ENCODE measurements at regions not wholly inside any gene's neighbourhood (a gene's known extent, or its start where the extent isn't known, plus 50 kb on each side); places are given as distances from the start of the nearest gene placed in this dataset.

- Histone ChIP-seq H3K9me3 (replicated peaks; ENCODE audit: control insufficient read depth, insufficient read depth, low read length) (no peaks in the 10 kb centered on the region), H3K27me3 (ENCODE audit: control insufficient read depth in 2 of 2, insufficient read depth in 2 of 2, low read length in 2 of 2) (peaks cover 9 to 12% of the 10 kb centered on the region in 2 experiments), H3K4me1 (ENCODE audit: control insufficient read depth, extremely low read depth, insufficient read depth, low read length) (no peaks in the 10 kb centered on the region), H3K4me3 (replicated peaks in 1 of 3; ENCODE audit: insufficient read depth in 1 of 3, low read depth in 1 of 3, low read length in 3 of 3) (no peak overlapping the region), H3K9me1 (replicated peaks; ENCODE audit: control insufficient read depth, extremely low read depth, insufficient read depth, low read length) (no peaks in the 10 kb centered on the region), H3K9ac (replicated peaks; ENCODE audit: extremely low read depth, insufficient read depth, low read length) (no peak overlapping the region), H3K27ac (ENCODE audit: insufficient read depth, low read depth, low read length) (no peak overlapping the region), H3K79me2 (ENCODE audit: control insufficient read depth, insufficient read depth, low read length) (no peaks in the 10 kb centered on the region), H2AFZ (ENCODE audit: low read depth, low read length) (no peak overlapping the region), H3K4me2 (ENCODE audit: insufficient read depth, low read length) (no peak overlapping the region), H4K20me1 (replicated peaks; ENCODE audit: control insufficient read depth, extremely low read depth, insufficient read depth, low read length) (no peaks in the 10 kb centered on the region), H3K36me3 (ENCODE audit: control insufficient read depth in 2 of 2, extremely low read depth in 1 of 2, insufficient read depth in 2 of 2, low read length in 2 of 2) (no peaks in the 10 kb centered on the region)
- ChIA-PET POLR2A (no interaction called here), CTCF (interaction anchor here (1.1 to 1.4 kb wide), 3 partner anchors 21 to 534 kb away, joined by 4 to 5 read pairs (median 4); no protein-coding TSS in a partner anchor)
- intact Hi-C loops (cut with micrococcal nuclease) = loop anchor here (10.0 kb wide), 1 partner anchor 180 kb away; no protein-coding TSS in a partner anchor
- BruUV-seq (replicated peaks) = no TSS peak
- DNase-seq (ENCODE audit: low read depth, low spot score) = no peak
- FAIRE-seq = no peak
- no peak for TF ChIP-seq JUN (IDR thresholded peaks at IDR 0.05; ENCODE audit: borderline replicate concordance, insufficient read depth, insufficient read length, low read depth)
- TF ChIP-seq EZH2 (IDR thresholded peaks at IDR 0.05; ENCODE audit: borderline replicate concordance, low read depth, low read length, severe bottlenecking) = no peak
- no peak for TF ChIP-seq CTCF (IDR thresholded peaks at IDR 0.05; ENCODE audit: extremely low read depth in 1 of 2, insufficient read depth in 1 of 2, low read depth in 1 of 2, low read length in 2 of 2)
- dilution Hi-C loops (cut with MboI; ENCODE audit: extremely low pct_ligation_motif_present, low sequenced_read_pairs) = no loop called here
Observed at GRCh38 chr20:59404749-59405148, 104.3 kb downstream of the EDN3 start.

Measured in endothelial cell of umbilical vein (primary cell).